ENCODE measurements at regions not wholly inside any gene's neighbourhood (a gene's known extent, or its start where the extent isn't known, plus 50 kb on each side); places are given as distances from the start of the nearest gene placed in this dataset.

- CTCF ChIA-PET: no interaction called here
- POLR2A ChIA-PET: no interaction called here
- no peak for DNase-seq (ENCODE audit: low read depth, low spot score)
- no peak overlapping the region for H3K4me3 ChIP-seq (ENCODE audit: low read depth, low read length)
- TF ChIP-seq CTCF (IDR thresholded peaks at IDR 0.05; ENCODE audit: insufficient read depth, low read length, missing control alignments): no peak
These were observed 145.7 kb upstream of the CHST15 start for GRCh38 chr10:124239134-124239533.

- CTCF ChIA-PET: no interaction called here
- no peak for DNase-seq (ENCODE audit: low read depth, low spot score)
- POLR2A ChIA-PET: no interaction called here
These were observed 145.0 kb upstream of the CHST15 start for GRCh38 chr10:124238367-124238766.

GRCh38 chr10:124237282-124237961 is 144.0 kb upstream of the CHST15 start:
- POLR2A ChIA-PET: no interaction called here
- H3K4me3 ChIP-seq (ENCODE audit: low read depth, low read length): no peak overlapping the region
- no peak for DNase-seq (ENCODE audit: low read depth, low spot score)
- TF ChIP-seq CTCF (IDR thresholded peaks at IDR 0.05; ENCODE audit: insufficient read depth, low read length, missing control alignments): no peak
- CTCF ChIA-PET: no interaction called here

More at GRCh38 chr10:124238367-124238766, 145.0 kb upstream of the CHST15 start:
- TF ChIP-seq CTCF (IDR thresholded peaks at IDR 0.05; ENCODE audit: insufficient read depth, low read length, missing control alignments): no peak
- no peak overlapping the region for H3K4me3 ChIP-seq (ENCODE audit: low read depth, low read length)

GRCh38 chr10:124236816-124237215 is 143.4 kb upstream of the CHST15 start:
- ChIA-PET POLR2A (no interaction called here), CTCF (no interaction called here)
- no peak for TF ChIP-seq CTCF (IDR thresholded peaks at IDR 0.05; ENCODE audit: insufficient read depth, low read length, missing control alignments)
- no peak for DNase-seq (ENCODE audit: low read depth, low spot score)
- H3K4me3 ChIP-seq (ENCODE audit: low read depth, low read length): no peak overlapping the region

- no peak for TF ChIP-seq CTCF (IDR thresholded peaks at IDR 0.05; ENCODE audit: insufficient read depth, low read length, missing control alignments)
- ChIA-PET CTCF (no interaction called here), POLR2A (no interaction called here)
- H3K4me3 ChIP-seq (ENCODE audit: low read depth, low read length): no peak overlapping the region
- no peak for DNase-seq (ENCODE audit: low read depth, low spot score)
These were observed 142.7 kb upstream of the CHST15 start for GRCh38 chr10:124236136-124236535.

- ChIA-PET POLR2A (no interaction called here), CTCF (no interaction called here)
- H3K4me3 ChIP-seq (ENCODE audit: low read depth, low read length): no peak overlapping the region
- no peak for DNase-seq (ENCODE audit: low read depth, low spot score)
- TF ChIP-seq CTCF (IDR thresholded peaks at IDR 0.05; ENCODE audit: insufficient read depth, low read length, missing control alignments): no peak
These were observed 141.8 kb upstream of the CHST15 start for GRCh38 chr10:124235232-124235631.

All from AG04449 (cell line).